ENCODE measurements at regions not wholly inside any gene's neighbourhood (a gene's known extent, or its start where the extent isn't known, plus 50 kb on each side); places are given as distances from the start of the nearest gene placed in this dataset.

DNA sequence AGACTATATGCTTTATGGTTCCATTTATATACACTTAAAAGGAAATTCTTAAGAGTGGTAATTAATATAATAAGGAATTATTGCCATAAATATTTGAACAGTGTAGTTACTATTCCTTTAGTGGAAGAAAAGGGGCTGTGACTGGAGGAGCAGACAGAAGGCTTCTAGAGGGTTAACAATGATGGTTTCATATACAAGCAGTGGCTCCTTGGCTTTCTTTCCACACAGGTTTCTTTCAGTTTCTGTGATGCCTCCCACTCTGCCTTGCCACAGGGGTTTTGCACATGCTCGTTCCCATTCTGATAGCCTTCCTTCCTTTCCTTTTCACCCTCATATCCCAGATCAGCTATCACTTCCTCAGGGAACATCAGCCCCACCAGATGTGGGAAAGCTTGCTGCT is 108.8 kb upstream of the LYSMD4 start:
- WGBS, result 90% methylated on average over 1 of the region's 1 CpG

GRCh38 chr15:99826157-99826780 is 93.0 kb upstream of the LYSMD4 start:
- H3K4ac ChIP-seq (ENCODE audit: low read depth in 1 of 2, low read length in 2 of 2), result no peak overlapping the region
- H3K9ac ChIP-seq (ENCODE audit: low read length), result no peak overlapping the region
- H3K18ac ChIP-seq (ENCODE audit: low read depth in 1 of 2, low read length in 2 of 2), result no peak overlapping the region
- no peak overlapping the region for H4K8ac ChIP-seq (ENCODE audit: low read length)
- no peak overlapping the region for H2AK5ac ChIP-seq (ENCODE audit: low read length, severe bottlenecking)
- H2BK120ac ChIP-seq (ENCODE audit: low read depth, low read length), result no peak overlapping the region
- H3K27me3 ChIP-seq (ENCODE audit: control insufficient read depth in 1 of 2, insufficient read depth in 1 of 2, low read length in 2 of 2), result no peaks in the 10 kb centered on the region
- H4K91ac ChIP-seq (ENCODE audit: low read length), result no peak overlapping the region
- no peak for DNase-seq
- peaks cover 0 to 23% of the 10 kb centered on the region in 2 experiments for H3K36me3 ChIP-seq (ENCODE audit: control insufficient read depth in 1 of 2, insufficient read depth in 2 of 2, low read depth in 1 of 2, low read length in 2 of 2)
- WGBS, result 94% methylated on average over 4 of the region's 4 CpGs
- H3K27ac ChIP-seq (ENCODE audit: low read length, poor library complexity, severe bottlenecking), result no peak overlapping the region
- H3K14ac ChIP-seq (ENCODE audit: low read length in 2 of 2), result no peak overlapping the region
- no peak overlapping the region for H2BK5ac ChIP-seq (ENCODE audit: low read depth, low read length, poor library complexity, severe bottlenecking)
- H3K4me2 ChIP-seq (ENCODE audit: low read length, poor library complexity, severe bottlenecking), result no peak overlapping the region
- peaks cover 10% of the 10 kb centered on the region for H3K79me1 ChIP-seq (replicated peaks; ENCODE audit: low read length, poor library complexity, severe bottlenecking)
- no peak overlapping the region for H3K23ac ChIP-seq (ENCODE audit: low read length in 2 of 2)
- no peaks in the 10 kb centered on the region for H3K4me1 ChIP-seq (ENCODE audit: control insufficient read depth, insufficient read depth, low read depth, low read length)
- H2BK12ac ChIP-seq (ENCODE audit: low read length in 2 of 2), result no peak overlapping the region
- H3K9me3 ChIP-seq (ENCODE audit: control insufficient read depth, low read length), result no peaks in the 10 kb centered on the region
- H3K4me3 ChIP-seq (ENCODE audit: insufficient read depth in 1 of 2, low read depth in 1 of 2, low read length in 2 of 2), result no peak overlapping the region
- H2AFZ ChIP-seq (ENCODE audit: low read depth, low read length), result no peak overlapping the region
- H2BK15ac ChIP-seq (ENCODE audit: low read depth, poor library complexity, severe bottlenecking), result no peak overlapping the region

More for the DNA sequence above, 108.8 kb upstream of the LYSMD4 start:
- Histone ChIP-seq H3K14ac (ENCODE audit: low read length in 2 of 2) (no peak overlapping the region), H3K23ac (ENCODE audit: low read length in 2 of 2) (no peak overlapping the region), H3K9me3 (ENCODE audit: control insufficient read depth, low read length) (no peaks in the 10 kb centered on the region), H3K79me1 (replicated peaks; ENCODE audit: low read length, poor library complexity, severe bottlenecking) (peaks cover 2% of the 10 kb centered on the region), H3K36me3 (ENCODE audit: control insufficient read depth in 1 of 2, insufficient read depth in 2 of 2, low read depth in 1 of 2, low read length in 2 of 2) (peaks cover 0 to 5% of the 10 kb centered on the region in 2 experiments), H3K18ac (ENCODE audit: low read depth in 1 of 2, low read length in 2 of 2) (no peak overlapping the region), H2BK15ac (ENCODE audit: low read depth, poor library complexity, severe bottlenecking) (no peak overlapping the region), H4K91ac (ENCODE audit: low read length) (no peak overlapping the region), H4K8ac (ENCODE audit: low read length) (no peak overlapping the region), H3K27me3 (ENCODE audit: control insufficient read depth in 1 of 2, insufficient read depth in 1 of 2, low read length in 2 of 2) (no peaks in the 10 kb centered on the region), H2BK120ac (ENCODE audit: low read depth, low read length) (no peak overlapping the region), H3K4ac (ENCODE audit: low read depth in 1 of 2, low read length in 2 of 2) (no peak overlapping the region), H2BK5ac (ENCODE audit: low read depth, low read length, poor library complexity, severe bottlenecking) (no peak overlapping the region), H2AFZ (ENCODE audit: low read depth, low read length) (no peak overlapping the region), H2BK12ac (ENCODE audit: low read length in 2 of 2) (no peak overlapping the region), H3K9ac (ENCODE audit: low read length) (no peak overlapping the region), H3K27ac (ENCODE audit: low read length, poor library complexity, severe bottlenecking) (no peak overlapping the region), H3K4me2 (ENCODE audit: low read length, poor library complexity, severe bottlenecking) (no peak overlapping the region), H2AK5ac (ENCODE audit: low read length, severe bottlenecking) (no peak overlapping the region), H3K4me1 (ENCODE audit: control insufficient read depth, insufficient read depth, low read depth, low read length) (peaks cover 1% of the 10 kb centered on the region), H3K4me3 (ENCODE audit: insufficient read depth in 1 of 2, low read depth in 1 of 2, low read length in 2 of 2) (no peak overlapping the region)
- no peak for DNase-seq

DNA sequence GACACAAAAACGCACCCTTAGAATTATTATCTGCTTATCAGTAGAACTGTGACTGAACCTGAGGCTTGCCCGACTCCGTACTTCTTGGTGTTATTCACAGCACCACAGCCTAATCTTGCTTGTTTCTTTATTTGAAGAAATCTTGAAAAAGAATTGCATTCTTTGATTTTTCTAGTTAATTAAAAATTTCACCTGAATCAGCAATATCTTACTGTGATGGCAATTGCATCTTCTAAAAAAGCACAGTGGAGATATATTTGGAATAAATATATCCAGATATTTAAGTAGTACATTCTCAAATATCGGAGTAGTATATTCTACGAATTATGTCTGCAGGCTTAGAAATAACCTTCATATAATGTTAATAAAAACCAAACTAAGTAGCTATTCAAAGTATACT is 90.1 kb upstream of the LYSMD4 start:
- Histone ChIP-seq H2BK15ac (ENCODE audit: low read depth, poor library complexity, severe bottlenecking) (no peak overlapping the region), H4K91ac (ENCODE audit: low read length) (no peak overlapping the region), H2BK120ac (ENCODE audit: low read depth, low read length) (no peak overlapping the region), H3K79me1 (replicated peaks; ENCODE audit: low read length, poor library complexity, severe bottlenecking) (peaks cover 10% of the 10 kb centered on the region), H3K23ac (ENCODE audit: low read length in 2 of 2) (no peak overlapping the region), H3K9me3 (ENCODE audit: control insufficient read depth, low read length) (no peaks in the 10 kb centered on the region), H3K4ac (ENCODE audit: low read depth in 1 of 2, low read length in 2 of 2) (no peak overlapping the region), H3K4me2 (ENCODE audit: low read length, poor library complexity, severe bottlenecking) (no peak overlapping the region), H3K36me3 (ENCODE audit: control insufficient read depth in 1 of 2, insufficient read depth in 2 of 2, low read depth in 1 of 2, low read length in 2 of 2) (peaks cover 0 to 29% of the 10 kb centered on the region in 2 experiments), H3K18ac (ENCODE audit: low read depth in 1 of 2, low read length in 2 of 2) (no peak overlapping the region), H2BK5ac (ENCODE audit: low read depth, low read length, poor library complexity, severe bottlenecking) (no peak overlapping the region), H3K9ac (ENCODE audit: low read length) (no peak overlapping the region), H4K8ac (ENCODE audit: low read length) (no peak overlapping the region), H2BK12ac (ENCODE audit: low read length in 2 of 2) (no peak overlapping the region), H2AFZ (ENCODE audit: low read depth, low read length) (no peak overlapping the region), H3K4me1 (ENCODE audit: control insufficient read depth, insufficient read depth, low read depth, low read length) (no peaks in the 10 kb centered on the region), H3K27me3 (ENCODE audit: control insufficient read depth in 1 of 2, insufficient read depth in 1 of 2, low read length in 2 of 2) (no peaks in the 10 kb centered on the region), H3K27ac (ENCODE audit: low read length, poor library complexity, severe bottlenecking) (no peak overlapping the region), H3K14ac (ENCODE audit: low read length in 2 of 2) (no peak overlapping the region), H2AK5ac (ENCODE audit: low read length, severe bottlenecking) (no peak overlapping the region), H3K4me3 (ENCODE audit: insufficient read depth in 1 of 2, low read depth in 1 of 2, low read length in 2 of 2) (no peak overlapping the region)
- 100% methylated on average over 1 of the region's 5 CpGs for WGBS
- DNase-seq, result no peak

DNA sequence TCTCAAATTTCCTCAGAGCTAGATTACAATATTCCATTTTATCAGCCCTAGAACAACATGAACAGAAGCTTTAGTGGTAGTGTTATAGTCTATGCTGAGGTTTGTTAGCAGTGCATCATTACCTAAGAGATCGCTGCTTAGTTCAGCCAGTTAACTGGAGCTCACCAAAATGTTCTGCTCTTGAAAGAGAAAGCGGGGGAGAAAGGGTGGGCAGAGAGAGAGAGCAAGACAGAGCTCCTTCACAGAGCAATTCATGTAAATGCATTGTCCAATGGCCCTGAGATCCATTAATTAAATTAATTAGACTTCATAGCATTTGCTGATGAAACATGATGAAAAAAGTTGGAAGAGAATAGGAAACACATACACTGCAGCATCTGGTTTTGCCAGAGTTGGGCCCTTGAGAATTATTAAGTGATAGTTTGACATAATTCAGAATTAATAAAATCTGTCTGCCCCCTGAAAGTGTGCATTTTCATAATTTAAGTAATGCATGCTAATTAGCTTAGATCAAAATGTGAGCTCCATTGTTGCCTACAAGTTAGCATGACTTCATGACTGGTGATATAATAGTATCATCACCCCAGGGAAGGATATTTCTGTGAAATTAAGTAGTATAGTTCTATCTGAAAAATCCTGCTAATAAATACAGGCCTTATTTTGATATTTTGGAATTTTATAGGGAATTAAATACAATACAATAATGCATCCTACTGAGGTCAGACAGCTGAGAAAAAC is 86.9 kb upstream of the LYSMD4 start:
- no peak overlapping the region for H2AK5ac ChIP-seq (ENCODE audit: low read length, severe bottlenecking)
- H3K4me2 ChIP-seq (ENCODE audit: low read length, poor library complexity, severe bottlenecking), result no peak overlapping the region
- H3K79me1 ChIP-seq (replicated peaks; ENCODE audit: low read length, poor library complexity, severe bottlenecking), result peaks cover 6% of the 10 kb centered on the region

More for the DNA sequence above, 86.9 kb upstream of the LYSMD4 start:
- Histone ChIP-seq H3K27me3 (ENCODE audit: control insufficient read depth in 1 of 2, insufficient read depth in 1 of 2, low read length in 2 of 2) (no peaks in the 10 kb centered on the region), H2BK5ac (ENCODE audit: low read depth, low read length, poor library complexity, severe bottlenecking) (no peak overlapping the region), H3K14ac (ENCODE audit: low read length in 2 of 2) (no peak overlapping the region), H2BK120ac (ENCODE audit: low read depth, low read length) (no peak overlapping the region), H3K4me1 (ENCODE audit: control insufficient read depth, insufficient read depth, low read depth, low read length) (no peaks in the 10 kb centered on the region), H3K4ac (ENCODE audit: low read depth in 1 of 2, low read length in 2 of 2) (no peak overlapping the region), H3K27ac (ENCODE audit: low read length, poor library complexity, severe bottlenecking) (no peak overlapping the region), H3K9ac (ENCODE audit: low read length) (no peak overlapping the region), H4K91ac (ENCODE audit: low read length) (no peak overlapping the region), H3K18ac (ENCODE audit: low read depth in 1 of 2, low read length in 2 of 2) (no peak overlapping the region), H2BK12ac (ENCODE audit: low read length in 2 of 2) (no peak overlapping the region), H2AFZ (ENCODE audit: low read depth, low read length) (no peak overlapping the region), H4K8ac (ENCODE audit: low read length) (no peak overlapping the region), H3K36me3 (ENCODE audit: control insufficient read depth in 1 of 2, insufficient read depth in 2 of 2, low read depth in 1 of 2, low read length in 2 of 2) (peaks cover 0 to 47% of the 10 kb centered on the region in 2 experiments), H3K9me3 (ENCODE audit: control insufficient read depth, low read length) (no peaks in the 10 kb centered on the region), H2BK15ac (ENCODE audit: low read depth, poor library complexity, severe bottlenecking) (no peak overlapping the region), H3K4me3 (ENCODE audit: insufficient read depth in 1 of 2, low read depth in 1 of 2, low read length in 2 of 2) (no peak overlapping the region), H3K23ac (ENCODE audit: low read length in 2 of 2) (no peak overlapping the region)
- no peak for DNase-seq
- WGBS, result 100% methylated on average over 1 of the region's 2 CpGs
